ENCODE measurements at regions not wholly inside any gene's neighbourhood (a gene's known extent, or its start where the extent isn't known, plus 50 kb on each side); places are given as distances from the start of the nearest gene placed in this dataset.

DNA sequence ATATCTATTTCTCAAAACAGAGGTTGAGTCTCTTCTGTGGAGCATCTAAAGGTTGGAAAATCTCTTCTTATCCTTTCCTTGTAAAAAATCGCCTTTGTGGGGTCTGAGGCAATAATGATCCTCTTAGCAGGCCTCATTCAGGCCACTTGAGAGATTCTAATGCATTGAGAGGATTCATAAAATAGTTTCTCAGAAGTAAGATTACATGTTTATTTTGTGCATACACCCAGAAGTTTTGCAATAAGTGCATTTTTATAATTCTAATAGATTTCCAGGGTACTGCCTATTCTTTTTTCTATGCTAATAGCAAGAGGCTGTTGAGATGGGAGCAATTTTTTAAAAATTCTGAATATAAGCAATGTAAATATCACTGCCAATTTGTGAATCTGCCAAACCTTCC, 342.2 kb upstream of the KLF12 start:
- Histone ChIP-seq H3K27ac (ENCODE audit: control insufficient read depth, insufficient read depth) (no peak overlapping the region), H3K4me2 (ENCODE audit: control insufficient read depth, insufficient read depth) (no peak overlapping the region), H3K27me3 (replicated peaks in 1 of 2; ENCODE audit: control insufficient read depth in 2 of 2, insufficient read depth in 2 of 2, low read length in 1 of 2) (no peaks in the 10 kb centered on the region), H2AFZ (ENCODE audit: control insufficient read depth, low read depth, low read length) (no peak overlapping the region), H3K9me3 (replicated peaks; ENCODE audit: control insufficient read depth, insufficient read depth, low read length) (no peaks in the 10 kb centered on the region), H3K9ac (ENCODE audit: control insufficient read depth, insufficient read depth, low read length) (no peak overlapping the region), H4K20me1 (ENCODE audit: control insufficient read depth, insufficient read depth) (no peaks in the 10 kb centered on the region), H3K79me2 (ENCODE audit: control insufficient read depth, insufficient read depth, low read length) (no peaks in the 10 kb centered on the region), H3K36me3 (ENCODE audit: control insufficient read depth in 2 of 2, insufficient read depth in 2 of 2, low read length in 1 of 2) (no peaks in the 10 kb centered on the region), H3K4me3 (no peak overlapping the region), H3K4me1 (ENCODE audit: control insufficient read depth, insufficient read depth, low read length) (no peaks in the 10 kb centered on the region)
- TF ChIP-seq CREM (IDR thresholded peaks at IDR 0.05; ENCODE audit: low read depth) (no peak), ZBTB11 (CRISPR knock-in tag; IDR thresholded peaks at IDR 0.05) (no peak), RUNX3 (IDR thresholded peaks at IDR 0.05; ENCODE audit: low read length) (no peak), STAT3 (IDR thresholded peaks at IDR 0.05; ENCODE audit: low read depth, low read length) (no peak), YBX1 (IDR thresholded peaks at IDR 0.05) (no peak), BRCA1 (IDR thresholded peaks at IDR 0.05; ENCODE audit: low read depth, low read length) (no peak), MEF2A (IDR thresholded peaks at IDR 0.05; ENCODE audit: insufficient read depth, low read depth, low read length) (no peak)
- TF ChIP-seq, protein P1, sequence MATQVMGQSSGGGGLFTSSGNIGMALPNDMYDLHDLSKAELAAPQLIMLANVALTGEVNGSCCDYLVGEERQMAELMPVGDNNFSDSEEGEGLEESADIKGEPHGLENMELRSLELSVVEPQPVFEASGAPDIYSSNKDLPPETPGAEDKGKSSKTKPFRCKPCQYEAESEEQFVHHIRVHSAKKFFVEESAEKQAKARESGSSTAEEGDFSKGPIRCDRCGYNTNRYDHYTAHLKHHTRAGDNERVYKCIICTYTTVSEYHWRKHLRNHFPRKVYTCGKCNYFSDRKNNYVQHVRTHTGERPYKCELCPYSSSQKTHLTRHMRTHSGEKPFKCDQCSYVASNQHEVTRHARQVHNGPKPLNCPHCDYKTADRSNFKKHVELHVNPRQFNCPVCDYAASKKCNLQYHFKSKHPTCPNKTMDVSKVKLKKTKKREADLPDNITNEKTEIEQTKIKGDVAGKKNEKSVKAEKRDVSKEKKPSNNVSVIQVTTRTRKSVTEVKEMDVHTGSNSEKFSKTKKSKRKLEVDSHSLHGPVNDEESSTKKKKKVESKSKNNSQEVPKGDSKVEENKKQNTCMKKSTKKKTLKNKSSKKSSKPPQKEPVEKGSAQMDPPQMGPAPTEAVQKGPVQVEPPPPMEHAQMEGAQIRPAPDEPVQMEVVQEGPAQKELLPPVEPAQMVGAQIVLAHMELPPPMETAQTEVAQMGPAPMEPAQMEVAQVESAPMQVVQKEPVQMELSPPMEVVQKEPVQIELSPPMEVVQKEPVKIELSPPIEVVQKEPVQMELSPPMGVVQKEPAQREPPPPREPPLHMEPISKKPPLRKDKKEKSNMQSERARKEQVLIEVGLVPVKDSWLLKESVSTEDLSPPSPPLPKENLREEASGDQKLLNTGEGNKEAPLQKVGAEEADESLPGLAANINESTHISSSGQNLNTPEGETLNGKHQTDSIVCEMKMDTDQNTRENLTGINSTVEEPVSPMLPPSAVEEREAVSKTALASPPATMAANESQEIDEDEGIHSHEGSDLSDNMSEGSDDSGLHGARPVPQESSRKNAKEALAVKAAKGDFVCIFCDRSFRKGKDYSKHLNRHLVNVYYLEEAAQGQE (IDR thresholded peaks at IDR 0.05; ENCODE audit: low read depth, low read length) = no peak
- RAD21 ChIA-PET (ENCODE audit: unreplicated experiment) = no interaction called here
- WGBS (ENCODE audit: insufficient coverage, insufficient replicate concordance, low lambda C conversion rate, missing lambda C conversion rate) = 0% methylated on average over 1 of the region's 1 CpG
- in situ Hi-C loops (cut with MboI) = no loop called here
- no peak for FAIRE-seq
- intact Hi-C loops (cut with micrococcal nuclease; ENCODE audit: unreplicated experiment) = no loop called here
- DNase-seq (ENCODE audit: low read depth, low spot score) = no peak
- CTCF ChIA-PET = no interaction called here
- no TSS peak for BruUV-seq (replicated peaks)
- ATAC-seq = no peak
- SMC1A ChIA-PET (ENCODE audit: uncharacterized antibody, unreplicated experiment) = interaction anchor here (1.1 kb wide), 1 partner anchor 41 kb away, joined by 3 read pairs; no protein-coding TSS in a partner anchor
- POLR2A ChIA-PET = no interaction called here
